ENCODE measurements at regions not wholly inside any gene's neighbourhood (a gene's known extent, or its start where the extent isn't known, plus 50 kb on each side); places are given as distances from the start of the nearest gene placed in this dataset.

- no peak for DNase-seq (ENCODE audit: low read depth in 2 of 2)
Measured at GRCh38 chr6:2535506-2535905, 215.2 kb downstream of the MYLK4 start.

GRCh38 chr6:2534406-2535042, 216.2 kb downstream of the MYLK4 start:
- no peak for DNase-seq (ENCODE audit: low read depth in 2 of 2)

- DNase-seq (ENCODE audit: low read depth in 2 of 2): peak; percentile 85 to 89
Measured at GRCh38 chr6:2531426-2532215, 219.1 kb downstream of the MYLK4 start.

GRCh38 chr6:2529211-2529719, 221.5 kb downstream of the MYLK4 start:
- no peak for DNase-seq (ENCODE audit: low read depth in 2 of 2)

DNA sequence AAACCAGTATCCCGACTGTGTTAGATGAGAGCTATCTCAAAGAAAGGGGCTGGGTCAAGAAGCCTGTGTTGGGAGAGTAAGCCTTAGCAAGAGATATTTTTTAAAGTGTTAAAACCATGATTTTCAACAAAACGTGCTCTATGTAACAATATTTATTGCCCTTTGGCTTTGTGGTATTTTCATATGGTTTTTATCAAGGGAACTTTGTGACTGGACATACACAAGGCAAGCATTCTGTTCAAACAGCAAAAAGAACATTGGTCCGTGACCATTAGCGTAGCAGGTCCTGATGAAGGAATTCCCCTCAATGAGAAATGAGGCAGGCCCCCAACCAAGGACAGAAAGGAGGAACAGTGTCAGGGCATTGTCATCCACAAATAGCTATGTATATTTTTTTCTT, 222.6 kb downstream of the MYLK4 start:
- no peak for DNase-seq (ENCODE audit: low read depth in 2 of 2)

DNA sequence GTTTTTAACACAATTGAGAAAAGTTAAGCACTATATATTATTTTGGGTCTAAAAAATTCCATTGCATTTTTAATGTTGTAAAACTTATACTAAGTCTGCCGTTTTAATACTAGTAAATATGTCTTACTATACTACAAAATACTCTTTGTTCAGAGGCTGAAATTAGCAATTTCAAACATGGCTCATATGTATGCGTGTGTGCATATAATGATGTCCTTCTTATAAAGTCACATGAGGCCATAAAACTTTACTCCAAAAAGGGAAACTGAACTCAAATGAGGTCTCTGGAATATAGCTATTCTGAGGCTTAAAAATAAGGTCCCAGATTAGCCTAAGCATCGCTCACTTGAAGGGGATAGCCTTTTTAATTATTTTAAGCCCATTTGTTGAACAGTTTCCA, 224.0 kb downstream of the MYLK4 start:
- no peak for DNase-seq (ENCODE audit: low read depth in 2 of 2)

DNA sequence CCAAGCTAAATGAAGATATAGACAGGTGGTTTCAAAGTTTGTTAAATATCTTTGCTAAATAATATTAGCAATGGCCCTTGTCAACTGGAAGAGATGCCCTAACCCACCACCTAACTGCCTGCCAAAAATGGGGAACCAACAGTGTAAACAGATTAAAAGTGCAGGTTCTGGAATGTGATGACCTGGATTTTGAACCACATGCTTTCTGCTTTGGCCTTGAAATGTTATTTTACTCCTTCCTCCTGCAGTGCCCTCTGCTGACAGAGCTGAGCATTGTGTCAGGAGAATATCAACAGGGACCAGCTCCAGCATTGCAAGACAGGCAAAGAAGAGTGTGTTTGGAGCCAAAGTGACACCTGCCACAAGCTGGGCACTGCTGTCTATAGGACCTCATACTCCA, 226.6 kb downstream of the MYLK4 start:
- DNase-seq (ENCODE audit: low read depth in 2 of 2): no peak

- DNase-seq (ENCODE audit: low read depth in 2 of 2): no peak
Measured at GRCh38 chr6:2523061-2523460, 227.7 kb downstream of the MYLK4 start.

- DNase-seq (ENCODE audit: low read depth in 2 of 2): no peak
Measured at GRCh38 chr6:2522521-2522920, 228.2 kb downstream of the MYLK4 start.

- no peak for DNase-seq (ENCODE audit: low read depth in 2 of 2)
Measured at GRCh38 chr6:2517855-2518473, 232.8 kb downstream of the MYLK4 start.

DNA sequence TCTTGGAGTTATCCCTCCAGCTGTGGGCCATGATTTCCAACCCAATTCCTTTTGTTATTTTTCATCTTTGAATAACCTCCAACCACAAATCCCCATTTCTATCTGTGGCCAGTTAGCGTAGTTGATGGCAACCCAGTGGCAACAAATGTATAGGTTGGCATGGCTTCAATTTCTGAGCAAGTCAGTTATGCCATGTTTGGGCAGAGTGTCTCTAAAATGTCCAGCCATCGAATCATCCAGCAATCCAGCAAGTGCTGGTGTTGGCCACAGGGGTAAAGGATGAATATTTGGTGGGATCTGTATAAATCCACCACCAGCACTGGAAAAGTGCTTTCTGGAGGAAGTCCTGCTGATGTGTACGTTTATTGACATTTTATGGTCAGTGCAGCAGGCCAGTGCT, 233.3 kb downstream of the MYLK4 start:
- no peak for DNase-seq (ENCODE audit: low read depth in 2 of 2)

DNA sequence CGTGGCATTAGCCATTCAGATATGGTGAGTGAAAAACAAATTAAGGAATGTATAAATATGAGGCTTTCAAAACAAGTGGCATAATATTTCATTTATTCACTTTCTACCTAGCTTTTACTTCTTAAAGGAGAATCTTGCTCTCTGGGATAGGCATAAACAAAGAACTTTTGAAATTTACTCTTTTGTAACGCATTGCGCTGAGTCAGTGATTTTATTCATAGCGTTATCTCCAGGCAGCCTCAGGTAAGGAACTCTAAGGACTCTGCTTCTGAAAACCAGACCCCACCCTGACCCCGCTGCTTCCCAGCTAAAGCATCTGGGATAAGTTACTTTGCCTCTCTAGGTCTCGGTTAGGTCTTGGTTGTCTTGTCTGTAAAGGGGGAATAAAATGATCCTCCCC, 234.7 kb downstream of the MYLK4 start:
- DNase-seq (ENCODE audit: low read depth in 2 of 2): no peak

GRCh38 chr6:2514965-2515543, 235.7 kb downstream of the MYLK4 start:
- no peak for DNase-seq (ENCODE audit: low read depth in 2 of 2)

GRCh38 chr6:2512802-2513201, 237.9 kb downstream of the MYLK4 start:
- no peak for DNase-seq (ENCODE audit: low read depth in 2 of 2)

- no peak for DNase-seq (ENCODE audit: low read depth in 2 of 2)
Measured at GRCh38 chr6:2510316-2510715, 240.4 kb downstream of the MYLK4 start.

DNA sequence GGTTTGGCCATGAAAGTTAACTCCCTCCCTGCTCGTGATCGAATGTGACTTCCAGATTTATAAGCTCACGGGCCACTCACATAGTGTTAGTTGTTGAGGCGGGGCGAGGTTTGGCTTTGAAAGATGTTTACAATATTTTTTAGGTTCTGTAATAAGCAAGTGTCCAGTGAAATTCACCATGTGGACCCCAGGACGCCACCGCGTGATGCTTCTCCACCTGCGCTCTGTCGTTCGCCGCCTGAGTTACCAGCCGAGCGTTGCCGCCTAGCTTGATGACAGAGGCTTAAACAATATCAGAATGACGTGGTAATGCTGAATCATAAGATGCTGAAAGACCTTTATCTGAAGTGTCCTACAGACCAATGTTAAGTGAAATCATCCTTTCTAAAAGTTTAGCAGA, 241.0 kb downstream of the MYLK4 start:
- no peak for DNase-seq (ENCODE audit: low read depth in 2 of 2)

- DNase-seq (ENCODE audit: low read depth in 2 of 2): no peak
Measured at GRCh38 chr6:2508071-2508470, 242.7 kb downstream of the MYLK4 start.

- DNase-seq (ENCODE audit: low read depth in 2 of 2): no peak
Measured at GRCh38 chr6:2507521-2508037, 243.1 kb downstream of the MYLK4 start.

GRCh38 chr6:2507016-2507415, 243.7 kb downstream of the MYLK4 start:
- DNase-seq (ENCODE audit: low read depth in 2 of 2): no peak

DNA sequence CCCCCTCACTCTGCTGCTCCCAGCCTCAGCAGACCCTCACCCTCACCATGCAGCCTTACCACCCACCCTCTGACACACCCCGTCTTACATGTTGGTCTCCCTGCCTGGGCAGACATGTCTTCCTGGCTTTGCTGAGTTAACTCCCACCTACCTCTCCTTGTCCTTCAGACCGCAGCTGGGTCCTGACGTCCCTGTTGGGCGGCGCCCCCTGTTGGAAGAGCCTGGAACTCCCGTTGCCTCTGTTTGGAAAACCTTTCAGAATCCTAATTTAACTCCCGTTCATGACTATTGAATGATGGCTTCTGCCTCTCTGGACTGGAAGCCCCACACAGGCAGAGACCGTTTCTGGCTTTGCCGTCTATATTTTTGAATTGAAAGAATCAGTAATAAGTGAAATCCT, 245.1 kb downstream of the MYLK4 start:
- DNase-seq (ENCODE audit: low read depth in 2 of 2): no peak

- no peak for DNase-seq (ENCODE audit: low read depth in 2 of 2)
Measured at GRCh38 chr6:2504495-2505064, 246.1 kb downstream of the MYLK4 start.
